HCT116 (cell line): ENCODE measurements at regions not wholly inside any gene's neighbourhood (a gene's known extent, or its start where the extent isn't known, plus 50 kb on each side); places are given as distances from the start of the nearest gene placed in this dataset.

Source experiments
- ATAC-seq: fragments of 200-7000 bp; cut with Tn5 transposase; 2 replicates; pipeline ENCODE4 v1.9.1; 2020; ENCODE audit warnings: mild to moderate bottlenecking, moderate library complexity
- BruUV-seq: library from RNA; stranded (reverse); fragments of 400-500 nt; replicated peaks from 2 replicates; lab custom pipeline; 2021; lab: Mats Ljungman, UMichigan
- CTCF ChIA-PET: fragments of 300-600 bp; sonication (Branson Sonifier 250); formaldehyde crosslinking; loops from one replicate; lab custom pipeline; 2021; ENCODE audit warnings: antibody characterized with exemption; lab: Charles Lee
- POLR2A ChIA-PET: fragments of 300-600, 350-600 bp; sonication (Branson Sonifier 250); formaldehyde crosslinking; loops from one replicate; lab custom pipeline; 2021; ENCODE audit warnings: antibody characterized with exemption; lab: Charles Lee
- RAD21 ChIA-PET, 2 experiments: fragments of 300-600 bp; sonication (Branson Sonifier 250); formaldehyde crosslinking; loops; one replicate each; lab custom pipeline; 2023; ENCODE audit warnings: low total read pairs in 2 of 2; ENCODE audit not compliant: uncharacterized antibody in 2 of 2, unreplicated experiment in 2 of 2, low non-redundant PET in 1 of 2; lab: Charles Lee
- DNase-seq: peaks from one replicate; pipeline ENCODE4 v3.0.0-alpha.2; 2010; ENCODE audit warnings: low read depth, low spot score
- H2AFZ ChIP-seq: fragments of 200-600 bp; shearing (Covaris generic), sonication (generic); 2 replicates; pipeline ENCODE4 v1.6.1; 2017; ENCODE audit warnings: low read depth, mixed run types, mixed read lengths, antibody characterized with exemption, low read length; ENCODE audit not compliant: poor library complexity, severe bottlenecking
- H3K27ac ChIP-seq: 2 replicates; pipeline ENCODE4 v1.5.1; 2012; ENCODE audit warnings: low read depth, low read length
- H3K27me3 ChIP-seq: fragments of 200-600 bp; sonication (generic); 2 replicates; pipeline ENCODE4 v1.6.1; 2016; ENCODE audit warnings: mixed run types, low read length, mixed read lengths; ENCODE audit not compliant: insufficient read depth
- H3K36me3 ChIP-seq, 2 experiments: fragments of 200-500 bp in 1 of 2; fragments of 200-600 bp in 1 of 2; sonication (Bioruptor generic) in 1 of 2; sonication (generic) in 1 of 2; 2 replicates each; pipeline versions ENCODE4 v1.5.1 to v1.6.1; 2014 to 2016; ENCODE audit warnings: low read length in 2 of 2, inconsistent platforms in 1 of 2, mixed read lengths in 1 of 2, mixed run types in 1 of 2; ENCODE audit not compliant: insufficient read depth in 2 of 2, control insufficient read depth in 1 of 2
- H3K4me1 ChIP-seq, 2 experiments: fragments of 200-600 bp in 1 of 2; sonication (generic) in 1 of 2; 2 replicates each; pipeline versions ENCODE4 v1.5.1 to v1.6.1; 2012 to 2017; ENCODE audit warnings: low read length in 2 of 2, inconsistent platforms in 1 of 2, mild to moderate bottlenecking in 1 of 2, mixed read lengths in 1 of 2, mixed run types in 1 of 2, moderate library complexity in 1 of 2; ENCODE audit not compliant: insufficient read depth in 2 of 2, control insufficient read depth in 1 of 2
- H3K4me2 ChIP-seq: fragments of 200-600 bp; sonication (generic); 2 replicates; pipeline ENCODE4 v1.6.1; 2017; ENCODE audit warnings: mixed run types, low read length, mixed read lengths
- H3K4me3 ChIP-seq, 2 experiments: fragments of 200-600 bp in 1 of 2; sonication (generic) in 1 of 2; replicated peaks in 1 of 2; 2 replicates each; pipeline ENCODE4 v1.5.1; 2011 to 2016; ENCODE audit warnings: low read length in 2 of 2, control low read depth in 1 of 2, low read depth in 1 of 2, mild to moderate bottlenecking in 1 of 2, mixed read lengths in 1 of 2, mixed run types in 1 of 2
- H3K79me2 ChIP-seq: fragments of 200-600 bp; sonication (generic); 2 replicates; pipeline ENCODE4 v1.6.1; 2017; ENCODE audit warnings: mild to moderate bottlenecking, mixed run types, low read length, moderate library complexity, mixed read lengths; ENCODE audit not compliant: insufficient read depth
- H3K9ac ChIP-seq: fragments of 200-600 bp; sonication (generic); 2 replicates; pipeline ENCODE4 v1.6.1; 2016; ENCODE audit warnings: low read length, mixed read lengths
- H3K9me2 ChIP-seq: fragments of 200-600 bp; sonication (generic), shearing (Covaris generic); 2 replicates; pipeline ENCODE4 v1.6.1; 2017; ENCODE audit warnings: mixed run types, mild to moderate bottlenecking, moderate library complexity; ENCODE audit not compliant: insufficient read depth
- H3K9me3 ChIP-seq, 2 experiments: fragments of 200-500 bp in 1 of 2; fragments of 200-600 bp in 1 of 2; sonication (Bioruptor generic) in 1 of 2; sonication (generic) in 1 of 2; 2 replicates each; pipeline ENCODE4 v1.6.1; 2014 to 2017; ENCODE audit warnings: low read length in 2 of 2, mixed read lengths in 2 of 2, inconsistent platforms in 1 of 2, low read depth in 1 of 2, mild to moderate bottlenecking in 1 of 2, mixed run types in 1 of 2, moderate library complexity in 1 of 2; ENCODE audit not compliant: control insufficient read depth in 1 of 2, insufficient read depth in 1 of 2
- H4K20me1 ChIP-seq: fragments of 200-600 bp; sonication (generic), shearing (Covaris generic); 2 replicates; pipeline ENCODE4 v1.6.1; 2017; ENCODE audit warnings: mixed run types, mild to moderate bottlenecking, moderate library complexity; ENCODE audit not compliant: insufficient read depth
- ATF3 ChIP-seq: IDR thresholded peaks from 2 replicates; pipeline ENCODE4 v1.6.1; 2012
- CBX3 ChIP-seq: IDR thresholded peaks from 2 replicates; pipeline ENCODE4 v1.6.1; 2012; ENCODE audit warnings: low read depth
- CEBPB ChIP-seq: IDR thresholded peaks from 2 replicates; pipeline ENCODE4 v1.6.1; 2012; ENCODE audit warnings: low read depth
- EGR1 ChIP-seq: IDR thresholded peaks from 2 replicates; pipeline ENCODE4 v1.6.1; 2012; ENCODE audit warnings: low read depth
- ELF1 ChIP-seq: IDR thresholded peaks from 2 replicates; pipeline ENCODE4 v1.6.1; 2012; ENCODE audit warnings: low read depth, borderline replicate concordance
- EZH2 ChIP-seq: fragments of 200-600 bp; sonication (generic); IDR thresholded peaks from 2 replicates; pipeline ENCODE4 v1.6.1; 2017; ENCODE audit warnings: antibody characterized with exemption, mixed run types
- EZH2phosphoT487 ChIP-seq: fragments of 200-600 bp; IDR thresholded peaks from 2 replicates; pipeline ENCODE4 v1.6.1; 2018; ENCODE audit warnings: antibody characterized with exemption, borderline replicate concordance
- JUND ChIP-seq: IDR thresholded peaks from 2 replicates; pipeline ENCODE4 v1.6.1; 2012
- POLR2A ChIP-seq: IDR thresholded peaks from 2 replicates; pipeline ENCODE4 v1.7.0; 2011; ENCODE audit warnings: borderline replicate concordance; ENCODE audit not compliant: insufficient read depth, insufficient read length; ENCODE audit errors: extremely low read depth
- POLR2AphosphoS5 ChIP-seq: IDR thresholded peaks from 2 replicates; pipeline ENCODE4 v1.6.1; 2011; ENCODE audit warnings: mild to moderate bottlenecking, low read depth, low read length, moderate library complexity
- SIN3A ChIP-seq: IDR thresholded peaks from 2 replicates; pipeline ENCODE4 v1.6.1; 2012; ENCODE audit warnings: low read depth
- TCF7L2 ChIP-seq: IDR thresholded peaks from 2 replicates; pipeline ENCODE4 v1.7.0; 2011; ENCODE audit warnings: borderline replicate concordance, inconsistent platforms; ENCODE audit not compliant: insufficient read depth, insufficient read length; ENCODE audit errors: extremely low read depth
- ZBTB33 ChIP-seq: IDR thresholded peaks from 2 replicates; pipeline ENCODE4 v1.6.1; 2011; ENCODE audit warnings: mild to moderate bottlenecking, low read length, moderate library complexity; ENCODE audit not compliant: insufficient replicate concordance; ENCODE audit errors: extremely low read depth
- intact Hi-C: fragments of 100-400 bp; cut with micrococcal nuclease; formaldehyde crosslinking; loops from 2 replicates; pipeline ENCODE4 v1.10.0; 2022

- no peaks in the 10 kb centered on the region for H4K20me1 ChIP-seq
- no peaks in the 10 kb centered on the region for H3K36me3 ChIP-seq
- no peaks in the 10 kb centered on the region for H3K27me3 ChIP-seq
- no peak overlapping the region for H3K4me3 ChIP-seq
- H3K4me1 ChIP-seq, result no peaks in the 10 kb centered on the region
- H3K9me3 ChIP-seq, result no peaks in the 10 kb centered on the region
- ATAC-seq, result no peak
- H3K4me2 ChIP-seq, result no peak overlapping the region
- H3K79me2 ChIP-seq, result no peaks in the 10 kb centered on the region
- DNase-seq, result no peak
- ChIA-PET POLR2A (no interaction called here), RAD21 (no interaction called here), CTCF (no interaction called here)
- no peak overlapping the region for H3K27ac ChIP-seq
- intact Hi-C loops, result no loop called here
- no peak overlapping the region for H3K9ac ChIP-seq
- H3K9me2 ChIP-seq, result no peaks in the 10 kb centered on the region
- H2AFZ ChIP-seq, result no peak overlapping the region
- no TSS peak for BruUV-seq
- no peak for TF ChIP-seq ATF3
- TF ChIP-seq ZBTB33, result no peak
- no peak for TF ChIP-seq CBX3
- TF ChIP-seq EZH2phosphoT487, result no peak
- no peak for TF ChIP-seq EZH2
- TF ChIP-seq POLR2AphosphoS5, result no peak
- no peak for TF ChIP-seq TCF7L2
- TF ChIP-seq CEBPB, result no peak
- no peak for TF ChIP-seq JUND
- no peak for TF ChIP-seq ELF1
- TF ChIP-seq EGR1, result no peak
- no peak for TF ChIP-seq SIN3A
- no peak for TF ChIP-seq POLR2A
Measured at GRCh38 chr14:44204061-44204835, 302.8 kb downstream of the FSCB start.
